ENCODE measurements at regions not wholly inside any gene's neighbourhood (a gene's known extent, or its start where the extent isn't known, plus 50 kb on each side); places are given as distances from the start of the nearest gene placed in this dataset.

DNA sequence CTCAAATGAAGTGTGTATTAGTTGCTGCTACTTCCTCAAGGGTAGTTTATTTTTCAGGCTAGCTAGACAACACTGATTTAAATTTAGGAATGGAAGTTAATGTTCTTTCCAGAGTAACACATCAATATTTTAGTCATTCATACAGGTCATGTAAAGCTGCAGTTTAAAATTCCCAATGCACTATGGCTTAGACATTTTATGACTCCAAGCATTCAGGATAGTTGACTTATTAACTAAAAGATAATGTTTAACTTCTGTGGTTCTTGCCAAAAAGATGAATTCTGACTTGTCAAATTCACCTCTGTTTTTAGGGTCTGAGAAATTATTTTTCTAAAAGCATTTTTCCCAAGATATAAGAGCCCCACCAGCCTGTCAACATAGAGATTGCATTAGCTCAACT lies 131.9 kb downstream of the TFPI2 start:
- H3K9me3 ChIP-seq (ENCODE audit: low read length) = no peaks in the 10 kb centered on the region
- CTCF ChIA-PET = no interaction called here
- H3K4me3 ChIP-seq (ENCODE audit: low read length) = no peak overlapping the region
- H3K9ac ChIP-seq (ENCODE audit: low read length) = no peak overlapping the region
- BruUV-seq (replicated peaks) = no TSS peak
- no peaks in the 10 kb centered on the region for H3K4me1 ChIP-seq (ENCODE audit: insufficient read depth, low read length)
- H3K9me2 ChIP-seq (replicated peaks; ENCODE audit: low read length) = no peaks in the 10 kb centered on the region
- intact Hi-C loops (cut with micrococcal nuclease) = no loop called here
- H3K27me3 ChIP-seq (ENCODE audit: low read length) = peaks cover 19% of the 10 kb centered on the region
- H4K20me1 ChIP-seq (ENCODE audit: low read length) = no peaks in the 10 kb centered on the region
- POLR2A ChIA-PET (ENCODE audit: unreplicated experiment) = no interaction called here
- DNase-seq (no peak), ATAC-seq (no peak)
- H3K79me2 ChIP-seq (ENCODE audit: low read length) = no peaks in the 10 kb centered on the region
- H3F3A ChIP-seq (ENCODE audit: low read length, unreplicated experiment) = no peaks in the 10 kb centered on the region
- TF ChIP-seq EZH2phosphoT487 (IDR thresholded peaks at IDR 0.05; ENCODE audit: borderline replicate concordance, low read length) = no peak
- TF ChIP-seq CTCF (conservative IDR thresholded peaks at IDR 0.05; ENCODE audit: low read depth, low read length) = no peak
- TF ChIP-seq EZH2 (IDR thresholded peaks at IDR 0.05; ENCODE audit: low read length, unreplicated experiment) = no peak
- H3K4me2 ChIP-seq (ENCODE audit: low read length) = no peak overlapping the region
- H3K27ac ChIP-seq (ENCODE audit: low read length) = no peak overlapping the region
- no peak overlapping the region for H2AFZ ChIP-seq (ENCODE audit: low read length)
- H3K36me3 ChIP-seq (ENCODE audit: low read depth, low read length) = no peaks in the 10 kb centered on the region

- Histone ChIP-seq H3K9me2 (replicated peaks; ENCODE audit: low read length) (no peaks in the 10 kb centered on the region), H3K9me3 (ENCODE audit: low read length) (no peaks in the 10 kb centered on the region), H3K4me3 (ENCODE audit: low read length) (no peak overlapping the region), H4K20me1 (ENCODE audit: low read length) (no peaks in the 10 kb centered on the region), H3F3A (ENCODE audit: low read length, unreplicated experiment) (no peaks in the 10 kb centered on the region), H2AFZ (ENCODE audit: low read length) (no peak overlapping the region), H3K4me1 (ENCODE audit: insufficient read depth, low read length) (no peaks in the 10 kb centered on the region), H3K79me2 (ENCODE audit: low read length) (no peaks in the 10 kb centered on the region), H3K27ac (ENCODE audit: low read length) (no peak overlapping the region), H3K4me2 (ENCODE audit: low read length) (no peak overlapping the region), H3K36me3 (ENCODE audit: low read depth, low read length) (no peaks in the 10 kb centered on the region), H3K27me3 (ENCODE audit: low read length) (peaks cover 24% of the 10 kb centered on the region), H3K9ac (ENCODE audit: low read length) (no peak overlapping the region)
- no TSS peak for BruUV-seq (replicated peaks)
- DNase-seq = no peak
- CTCF ChIA-PET = no interaction called here
- TF ChIP-seq CTCF (conservative IDR thresholded peaks at IDR 0.05; ENCODE audit: low read depth, low read length) (no peak), EZH2phosphoT487 (IDR thresholded peaks at IDR 0.05; ENCODE audit: borderline replicate concordance, low read length) (no peak), EZH2 (IDR thresholded peaks at IDR 0.05; ENCODE audit: low read length, unreplicated experiment) (no peak)
- intact Hi-C loops (cut with micrococcal nuclease) = no loop called here
- ATAC-seq = no peak
- POLR2A ChIA-PET (ENCODE audit: unreplicated experiment) = no interaction called here
Observed at GRCh38 chr7:93757426-93757825, 133.1 kb downstream of the TFPI2 start.

GRCh38 chr7:93756890-93757289 lies 133.7 kb downstream of the TFPI2 start:
- H2AFZ ChIP-seq (ENCODE audit: low read length) = no peak overlapping the region
- TF ChIP-seq CTCF (conservative IDR thresholded peaks at IDR 0.05; ENCODE audit: low read depth, low read length) (no peak), EZH2 (IDR thresholded peaks at IDR 0.05; ENCODE audit: low read length, unreplicated experiment) (no peak), EZH2phosphoT487 (IDR thresholded peaks at IDR 0.05; ENCODE audit: borderline replicate concordance, low read length) (no peak)
- no peaks in the 10 kb centered on the region for H3K9me3 ChIP-seq (ENCODE audit: low read length)
- POLR2A ChIA-PET (ENCODE audit: unreplicated experiment) = no interaction called here
- no peaks in the 10 kb centered on the region for H3K9me2 ChIP-seq (replicated peaks; ENCODE audit: low read length)
- BruUV-seq (replicated peaks) = no TSS peak
- no peaks in the 10 kb centered on the region for H3K79me2 ChIP-seq (ENCODE audit: low read length)
- H4K20me1 ChIP-seq (ENCODE audit: low read length) = no peaks in the 10 kb centered on the region
- no peak overlapping the region for H3K27ac ChIP-seq (ENCODE audit: low read length)
- peaks cover 25% of the 10 kb centered on the region for H3K27me3 ChIP-seq (ENCODE audit: low read length)
- no peaks in the 10 kb centered on the region for H3K36me3 ChIP-seq (ENCODE audit: low read depth, low read length)
- H3K9ac ChIP-seq (ENCODE audit: low read length) = no peak overlapping the region
- ATAC-seq (no peak), DNase-seq (no peak)
- no peak overlapping the region for H3K4me3 ChIP-seq (ENCODE audit: low read length)
- H3F3A ChIP-seq (ENCODE audit: low read length, unreplicated experiment) = no peaks in the 10 kb centered on the region
- no peaks in the 10 kb centered on the region for H3K4me1 ChIP-seq (ENCODE audit: insufficient read depth, low read length)
- intact Hi-C loops (cut with micrococcal nuclease) = no loop called here
- CTCF ChIA-PET = no interaction called here
- H3K4me2 ChIP-seq (ENCODE audit: low read length) = no peak overlapping the region

All from PC-3 (cell line).